K562 (cell line): ENCODE measurements at regions not wholly inside any gene's neighbourhood (a gene's known extent, or its start where the extent isn't known, plus 50 kb on each side); places are given as distances from the start of the nearest gene placed in this dataset.

Experiments used
- BRCA1 ChIP-seq, 2 experiments: fragments of 450-650 bp in 1 of 2; sonication (generic) in 1 of 2; formaldehyde crosslinking in 1 of 2; IDR thresholded peaks; 2 replicates each; pipeline versions ENCODE4 v1.5.0 to v1.6.1; 2017 to 2020; ENCODE audit warnings: mild to moderate bottlenecking in 1 of 2, missing genetic modification reagents in 1 of 2
- MAFK ChIP-seq: IDR thresholded peaks from 2 replicates; pipeline ENCODE4 v1.6.1; 2011; ENCODE audit warnings: low read length, improper control_type of control experiment
- POLR2A ChIP-seq: fragments of 450-650 bp; conservative IDR thresholded peaks from 2 replicates; pipeline ENCODE4 v1.6.1; 2016
- RAD21 ChIP-seq, 2 experiments: fragments of 250-450 bp in 1 of 2; fragments of 450-650 bp in 1 of 2; sonication (Bioruptor Pico) in 1 of 2; formaldehyde crosslinking in 1 of 2; IDR thresholded peaks in 1 of 2; conservative IDR thresholded peaks in 1 of 2; 2 replicates each; pipeline versions ENCODE4 v1.4.0 to v1.8.0; 2020 to 2022; ENCODE audit warnings: mild to moderate bottlenecking in 2 of 2, moderate library complexity in 1 of 2
- SIN3A ChIP-seq, 2 experiments: fragments of 150-350 bp in 1 of 2; IDR thresholded peaks; 2 replicates each; pipeline ENCODE4 v1.6.1; 2011 to 2016; ENCODE audit warnings: borderline replicate concordance in 2 of 2, low read depth in 2 of 2, low read length in 2 of 2, mild to moderate bottlenecking in 2 of 2, moderate library complexity in 2 of 2; ENCODE audit not compliant: control insufficient read depth in 1 of 2
- STAG1 ChIP-seq: sonication (generic); formaldehyde crosslinking; IDR thresholded peaks from 2 replicates; pipeline ENCODE4 v1.5.0; 2020; ENCODE audit warnings: missing genetic modification reagents, borderline replicate concordance
- TF ChIP-seq, protein P1 (sequence below), 3 experiments: IDR thresholded peaks in 2 of 3; conservative IDR thresholded peaks in 1 of 3; 2 replicates each; pipeline ENCODE4 v1.5.1; 2011 to 2012; ENCODE audit warnings: low read length in 3 of 3, mild to moderate bottlenecking in 3 of 3, control low read depth in 2 of 3, improper control_type of control experiment in 1 of 3, inconsistent platforms in 1 of 3, low read depth in 1 of 3, mixed read lengths in 1 of 3, moderate library complexity in 1 of 3; ENCODE audit not compliant: insufficient read depth in 2 of 3
- TF ChIP-seq, protein P2 (sequence below): fragments of 250-450 bp; sonication (Bioruptor Pico); IDR thresholded peaks from 2 replicates; pipeline ENCODE4 v1.8.0; 2021; ENCODE audit warnings: borderline replicate concordance, mild to moderate bottlenecking, moderate library complexity; ENCODE audit not compliant: poor library complexity, severe bottlenecking

DNA sequence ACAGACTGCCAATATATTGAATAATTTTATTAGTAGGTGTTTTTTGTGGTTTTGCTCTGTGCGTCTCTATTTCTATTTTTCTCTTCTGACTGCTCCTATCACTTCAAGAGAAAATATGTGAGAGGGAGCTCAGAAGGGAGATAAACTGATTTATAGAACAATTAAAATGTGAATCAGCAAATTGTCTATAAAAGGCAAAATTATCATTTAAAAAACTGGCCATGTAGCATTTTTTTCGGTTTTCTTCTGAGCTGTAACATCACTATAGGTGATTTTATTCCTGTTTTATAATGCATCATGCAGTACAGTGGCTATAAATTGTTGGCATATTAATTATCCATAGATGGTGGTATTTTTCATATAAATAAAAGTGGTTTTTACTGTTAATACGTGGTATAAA is 416.5 kb downstream of the DOK5 start:
- TF ChIP-seq POLR2A (no peak), MAFK (no peak), SIN3A (IDR thresholded peaks at IDR 0.05; ENCODE audit: borderline replicate concordance in 2 of 2, control insufficient read depth in 1 of 2, low read depth in 2 of 2, low read length in 2 of 2) (no peak), BRCA1 (IDR thresholded peaks at IDR 0.05) (no peak), BRCA1 (CRISPR knock-in tag; IDR thresholded peaks at IDR 0.05) (no peak), RAD21 (CRISPR knock-in tag; conservative IDR thresholded peaks at IDR 0.05 in 1 of 2, IDR thresholded peaks at IDR 0.05 in 1 of 2) (no peak), STAG1 (CRISPR knock-in tag) (no peak)
- TF ChIP-seq, protein P1, sequence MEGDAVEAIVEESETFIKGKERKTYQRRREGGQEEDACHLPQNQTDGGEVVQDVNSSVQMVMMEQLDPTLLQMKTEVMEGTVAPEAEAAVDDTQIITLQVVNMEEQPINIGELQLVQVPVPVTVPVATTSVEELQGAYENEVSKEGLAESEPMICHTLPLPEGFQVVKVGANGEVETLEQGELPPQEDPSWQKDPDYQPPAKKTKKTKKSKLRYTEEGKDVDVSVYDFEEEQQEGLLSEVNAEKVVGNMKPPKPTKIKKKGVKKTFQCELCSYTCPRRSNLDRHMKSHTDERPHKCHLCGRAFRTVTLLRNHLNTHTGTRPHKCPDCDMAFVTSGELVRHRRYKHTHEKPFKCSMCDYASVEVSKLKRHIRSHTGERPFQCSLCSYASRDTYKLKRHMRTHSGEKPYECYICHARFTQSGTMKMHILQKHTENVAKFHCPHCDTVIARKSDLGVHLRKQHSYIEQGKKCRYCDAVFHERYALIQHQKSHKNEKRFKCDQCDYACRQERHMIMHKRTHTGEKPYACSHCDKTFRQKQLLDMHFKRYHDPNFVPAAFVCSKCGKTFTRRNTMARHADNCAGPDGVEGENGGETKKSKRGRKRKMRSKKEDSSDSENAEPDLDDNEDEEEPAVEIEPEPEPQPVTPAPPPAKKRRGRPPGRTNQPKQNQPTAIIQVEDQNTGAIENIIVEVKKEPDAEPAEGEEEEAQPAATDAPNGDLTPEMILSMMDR (IDR thresholded peaks at IDR 0.05 in 2 of 3, conservative IDR thresholded peaks at IDR 0.05 in 1 of 3; ENCODE audit: insufficient read depth in 2 of 3, low read depth in 1 of 3, low read length in 3 of 3) = no peak
- TF ChIP-seq, protein P2, sequence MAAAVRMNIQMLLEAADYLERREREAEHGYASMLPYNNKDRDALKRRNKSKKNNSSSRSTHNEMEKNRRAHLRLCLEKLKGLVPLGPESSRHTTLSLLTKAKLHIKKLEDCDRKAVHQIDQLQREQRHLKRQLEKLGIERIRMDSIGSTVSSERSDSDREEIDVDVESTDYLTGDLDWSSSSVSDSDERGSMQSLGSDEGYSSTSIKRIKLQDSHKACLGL (CRISPR knock-in tag) = no peak
